HG03097 (cell line): ENCODE measurements at regions not wholly inside any gene's neighbourhood (a gene's known extent, or its start where the extent isn't known, plus 50 kb on each side); places are given as distances from the start of the nearest gene placed in this dataset.
"Not testable (repeated sequence)": the region's sequence is repeated elsewhere in the genome, so short reads cannot be mapped to it uniquely, and the experiment has no call there.

Experiments
- ATAC-seq: cut with Tn5 transposase; IDR thresholded peaks from one replicate; pipeline ENCODE4 v1.9.1; 2021; ENCODE audit not compliant: unreplicated experiment, low FRiP score

GRCh38 chr1:82386365-82387011 is 585.8 kb downstream of the ADGRL2 start:
- no peak for ATAC-seq

GRCh38 chr1:82384776-82385175 is 584.0 kb downstream of the ADGRL2 start:
- ATAC-seq = no peak

- no peak for ATAC-seq
Observed at GRCh38 chr1:82377201-82377884, 576.6 kb downstream of the ADGRL2 start.

- no peak for ATAC-seq
Observed at GRCh38 chr1:82373710-82374109, 573.0 kb downstream of the ADGRL2 start.

GRCh38 chr1:82371844-82372498 is 571.2 kb downstream of the ADGRL2 start:
- ATAC-seq = no peak

GRCh38 chr1:82367456-82367855 is 566.7 kb downstream of the ADGRL2 start:
- no peak for ATAC-seq

GRCh38 chr1:82366689-82367088 is 566.0 kb downstream of the ADGRL2 start:
- ATAC-seq = no peak

- not testable (repeated sequence) for ATAC-seq
Observed at GRCh38 chr1:82359541-82359940, 558.8 kb downstream of the ADGRL2 start.

GRCh38 chr1:82358706-82359105 is 558.0 kb downstream of the ADGRL2 start:
- not testable (repeated sequence) for ATAC-seq

GRCh38 chr1:82354546-82354945 is 553.8 kb downstream of the ADGRL2 start:
- ATAC-seq = not testable (repeated sequence)

- ATAC-seq = no peak
Observed at GRCh38 chr1:82348487-82348886, 547.8 kb downstream of the ADGRL2 start.

GRCh38 chr1:82346141-82346540 is 545.4 kb downstream of the ADGRL2 start:
- no peak for ATAC-seq

- ATAC-seq = no peak
Observed at GRCh38 chr1:82343381-82343780, 542.6 kb downstream of the ADGRL2 start.

GRCh38 chr1:82337635-82338034 is 536.9 kb downstream of the ADGRL2 start:
- ATAC-seq = peak; percentile 45

GRCh38 chr1:82330330-82330729 is 529.6 kb downstream of the ADGRL2 start:
- ATAC-seq = no peak

- no peak for ATAC-seq
Observed at GRCh38 chr1:82329226-82329625, 528.5 kb downstream of the ADGRL2 start.

GRCh38 chr1:82323144-82323841 is 522.6 kb downstream of the ADGRL2 start:
- ATAC-seq = no peak

GRCh38 chr1:82321794-82322193 is 521.1 kb downstream of the ADGRL2 start:
- ATAC-seq = no peak

- ATAC-seq = no peak
Observed at GRCh38 chr1:82319546-82319945, 518.8 kb downstream of the ADGRL2 start.

GRCh38 chr1:82318921-82319320 is 518.2 kb downstream of the ADGRL2 start:
- ATAC-seq = no peak

GRCh38 chr1:82318265-82318664 is 517.5 kb downstream of the ADGRL2 start:
- no peak for ATAC-seq
